ENCODE measurements at regions not wholly inside any gene's neighbourhood (a gene's known extent, or its start where the extent isn't known, plus 50 kb on each side); places are given as distances from the start of the nearest gene placed in this dataset.
"Not testable (repeated sequence)": the region's sequence is repeated elsewhere in the genome, so short reads cannot be mapped to it uniquely, and the experiment has no call there.

- not testable (repeated sequence) for H3K4me3 ChIP-seq; H3K9ac ChIP-seq (ENCODE audit: insufficient read length); H3K27ac ChIP-seq; DNase-seq (ENCODE audit: low read depth, low spot score); H3K36me3 ChIP-seq (ENCODE audit: insufficient read depth, low read length); H3K9me3 ChIP-seq (ENCODE audit: low read depth, low read length)
Observed at GRCh38 chr2:187610450-187610849, 56.2 kb upstream of the TFPI start.

DNA sequence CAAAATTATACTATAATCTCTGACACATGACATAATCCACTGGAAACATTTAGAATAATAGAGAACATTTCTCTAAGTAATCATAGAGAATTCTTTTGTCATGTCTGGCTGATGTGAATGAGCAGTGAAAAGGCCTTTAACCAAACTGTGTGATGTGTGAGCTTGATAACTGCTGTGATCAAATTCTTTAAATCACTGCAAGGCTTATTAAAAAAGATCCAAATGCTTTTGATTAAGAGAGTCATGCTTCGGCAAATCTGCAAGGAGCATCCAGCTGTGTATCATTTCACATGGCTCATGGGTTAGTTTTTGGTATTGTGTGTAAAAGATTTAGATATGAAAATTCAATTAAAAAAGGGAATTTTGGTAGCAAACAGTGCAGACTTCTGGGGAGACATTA is 58.6 kb upstream of the TFPI start:
- Histone ChIP-seq H3K36me3 (ENCODE audit: insufficient read depth, low read length) (no peaks in the 10 kb centered on the region), H3K9me3 (ENCODE audit: low read depth, low read length) (no peaks in the 10 kb centered on the region), H3K9ac (ENCODE audit: insufficient read length) (no peak overlapping the region), H3K4me3 (no peak overlapping the region), H3K27ac (no peak overlapping the region)
- DNase-seq (ENCODE audit: low read depth, low spot score): no peak
- no peak for TF ChIP-seq FOXP2 (optimal IDR thresholded peaks at IDR 0.05; ENCODE audit: control extremely low read depth, extremely low read length, insufficient read depth)
- TF ChIP-seq POLR2AphosphoS5 (IDR thresholded peaks at IDR 0.05; ENCODE audit: borderline replicate concordance, low read depth, low read length): no peak
- no peak for TF ChIP-seq EZH2 (IDR thresholded peaks at IDR 0.05)

DNA sequence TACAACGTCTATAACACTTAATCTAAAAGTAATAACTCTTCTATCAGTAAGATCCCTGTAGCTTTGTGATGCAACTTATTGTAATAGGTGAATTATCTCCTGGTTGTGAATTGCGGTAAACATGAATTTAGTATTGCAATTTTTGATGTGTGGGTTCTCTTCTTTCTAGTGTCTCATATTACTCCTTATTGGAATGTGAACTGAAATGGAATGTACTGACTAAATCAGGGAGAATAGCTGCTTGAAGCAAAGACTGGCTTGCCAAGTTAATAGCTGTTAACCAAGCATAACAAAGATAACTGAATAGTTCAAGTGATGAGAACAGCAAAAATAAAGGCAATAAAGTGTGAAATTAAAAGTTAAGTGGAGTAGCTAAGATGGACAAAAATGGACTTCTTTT is 60.5 kb upstream of the TFPI start:
- no peaks in the 10 kb centered on the region for H3K36me3 ChIP-seq (ENCODE audit: insufficient read depth, low read length)
- H3K9me3 ChIP-seq (ENCODE audit: low read depth, low read length): no peaks in the 10 kb centered on the region
- H3K27ac ChIP-seq: no peak overlapping the region
- TF ChIP-seq FOXP2 (optimal IDR thresholded peaks at IDR 0.05; ENCODE audit: control extremely low read depth, extremely low read length, insufficient read depth) (no peak), POLR2AphosphoS5 (IDR thresholded peaks at IDR 0.05; ENCODE audit: borderline replicate concordance, low read depth, low read length) (no peak)
- H3K9ac ChIP-seq (ENCODE audit: insufficient read length): no peak overlapping the region
- no peak for DNase-seq (ENCODE audit: low read depth, low spot score)
- H3K4me3 ChIP-seq: no peak overlapping the region

GRCh38 chr2:187615364-187615763 is 61.1 kb upstream of the TFPI start:
- Histone ChIP-seq H3K9ac (ENCODE audit: insufficient read length) (no peak overlapping the region), H3K4me3 (no peak overlapping the region), H3K9me3 (ENCODE audit: low read depth, low read length) (no peaks in the 10 kb centered on the region), H3K27ac (no peak overlapping the region), H3K36me3 (ENCODE audit: insufficient read depth, low read length) (no peaks in the 10 kb centered on the region)
- TF ChIP-seq FOXP2 (optimal IDR thresholded peaks at IDR 0.05; ENCODE audit: control extremely low read depth, extremely low read length, insufficient read depth) (no peak), POLR2AphosphoS5 (IDR thresholded peaks at IDR 0.05; ENCODE audit: borderline replicate concordance, low read depth, low read length) (no peak), EZH2 (IDR thresholded peaks at IDR 0.05) (no peak)
- no peak for DNase-seq (ENCODE audit: low read depth, low spot score)

DNA sequence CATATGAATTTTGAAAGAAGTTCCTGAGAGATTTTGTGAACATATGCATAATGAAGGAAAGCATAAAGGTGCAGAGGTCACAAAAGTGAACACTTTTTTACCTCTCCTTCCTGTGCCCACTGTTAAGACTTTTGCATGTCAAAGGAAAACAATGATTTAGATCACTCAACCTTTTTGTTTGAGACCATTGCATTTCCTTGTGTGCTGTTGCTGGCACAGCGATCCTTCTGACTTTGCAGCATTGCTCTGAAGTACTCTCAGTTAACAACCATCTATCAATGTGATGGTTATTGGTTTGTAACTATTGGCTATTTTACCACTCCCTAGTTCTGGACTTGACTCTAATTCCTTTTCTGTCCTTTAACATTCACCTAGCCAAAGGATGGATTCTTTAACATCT is 61.7 kb upstream of the TFPI start:
- Histone ChIP-seq H3K9me3 (ENCODE audit: low read depth, low read length) (no peaks in the 10 kb centered on the region), H3K4me3 (no peak overlapping the region), H3K9ac (ENCODE audit: insufficient read length) (no peak overlapping the region), H3K27ac (no peak overlapping the region), H3K36me3 (ENCODE audit: insufficient read depth, low read length) (no peaks in the 10 kb centered on the region)
- no peak for DNase-seq (ENCODE audit: low read depth, low spot score)
- TF ChIP-seq FOXP2 (optimal IDR thresholded peaks at IDR 0.05; ENCODE audit: control extremely low read depth, extremely low read length, insufficient read depth): no peak

DNA sequence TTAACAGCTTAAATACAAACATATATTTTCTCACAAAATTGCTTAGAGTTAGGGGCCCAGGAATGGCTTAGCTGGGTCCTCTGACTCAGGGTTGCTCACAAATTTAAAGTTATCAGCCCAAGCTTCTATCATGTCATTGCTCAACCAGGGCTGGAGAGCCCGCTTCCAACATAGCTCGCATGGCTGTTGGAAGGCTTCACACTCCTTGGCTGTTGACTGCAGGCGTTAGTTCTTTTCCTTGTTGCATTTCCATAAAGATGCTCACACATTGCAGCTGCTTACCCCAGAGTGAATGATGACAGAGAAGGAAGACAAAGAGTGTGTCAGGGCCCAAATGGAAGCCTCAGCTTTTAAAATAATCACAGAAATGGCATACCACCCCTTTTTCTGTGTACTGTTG is 62.9 kb upstream of the TFPI start:
- no peak for DNase-seq (ENCODE audit: low read depth, low spot score)
- H3K27ac ChIP-seq: no peak overlapping the region
- no peaks in the 10 kb centered on the region for H3K9me3 ChIP-seq (ENCODE audit: low read depth, low read length)
- H3K4me3 ChIP-seq: no peak overlapping the region
- H3K9ac ChIP-seq (ENCODE audit: insufficient read length): no peak overlapping the region
- TF ChIP-seq EZH2 (IDR thresholded peaks at IDR 0.05) (no peak), FOXP2 (optimal IDR thresholded peaks at IDR 0.05; ENCODE audit: control extremely low read depth, extremely low read length, insufficient read depth) (no peak), POLR2AphosphoS5 (IDR thresholded peaks at IDR 0.05; ENCODE audit: borderline replicate concordance, low read depth, low read length) (no peak)
- H3K36me3 ChIP-seq (ENCODE audit: insufficient read depth, low read length): no peaks in the 10 kb centered on the region

DNA sequence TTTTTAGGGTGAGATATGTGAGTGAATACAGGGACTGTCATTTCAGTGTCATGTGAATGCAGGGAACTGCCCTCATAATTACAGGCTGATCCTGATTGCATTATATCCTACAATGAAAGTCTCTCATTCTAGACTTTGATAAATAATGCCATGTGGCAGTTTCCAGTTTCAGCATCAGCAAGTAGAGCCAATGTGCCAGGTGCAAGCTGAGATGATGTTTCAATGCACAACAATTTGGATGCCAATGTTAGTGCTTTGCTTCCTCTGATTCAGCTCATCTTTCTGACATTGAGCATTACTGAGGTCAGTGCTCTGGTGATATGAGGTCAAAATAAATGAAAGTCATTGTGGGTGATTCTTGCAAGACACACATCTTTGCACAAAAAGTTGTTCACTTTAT is 63.7 kb upstream of the TFPI start:
- no peak overlapping the region for H3K9ac ChIP-seq (ENCODE audit: insufficient read length)
- H3K27ac ChIP-seq: no peak overlapping the region
- no peaks in the 10 kb centered on the region for H3K9me3 ChIP-seq (ENCODE audit: low read depth, low read length)
- no peak for DNase-seq (ENCODE audit: low read depth, low spot score)
- no peak for TF ChIP-seq FOXP2 (optimal IDR thresholded peaks at IDR 0.05; ENCODE audit: control extremely low read depth, extremely low read length, insufficient read depth)
- no peak for TF ChIP-seq POLR2AphosphoS5 (IDR thresholded peaks at IDR 0.05; ENCODE audit: borderline replicate concordance, low read depth, low read length)
- TF ChIP-seq EZH2 (IDR thresholded peaks at IDR 0.05): no peak
- no peak overlapping the region for H3K4me3 ChIP-seq
- no peaks in the 10 kb centered on the region for H3K36me3 ChIP-seq (ENCODE audit: insufficient read depth, low read length)

GRCh38 chr2:187618813-187619212 is 64.6 kb upstream of the TFPI start:
- H3K9me3 ChIP-seq (ENCODE audit: low read depth, low read length): no peaks in the 10 kb centered on the region
- no peak overlapping the region for H3K27ac ChIP-seq
- no peak for DNase-seq (ENCODE audit: low read depth, low spot score)
- no peak overlapping the region for H3K9ac ChIP-seq (ENCODE audit: insufficient read length)
- TF ChIP-seq POLR2AphosphoS5 (IDR thresholded peaks at IDR 0.05; ENCODE audit: borderline replicate concordance, low read depth, low read length) (no peak), FOXP2 (optimal IDR thresholded peaks at IDR 0.05; ENCODE audit: control extremely low read depth, extremely low read length, insufficient read depth) (no peak), EZH2 (IDR thresholded peaks at IDR 0.05) (no peak)
- no peaks in the 10 kb centered on the region for H3K36me3 ChIP-seq (ENCODE audit: insufficient read depth, low read length)
- no peak overlapping the region for H3K4me3 ChIP-seq

DNA sequence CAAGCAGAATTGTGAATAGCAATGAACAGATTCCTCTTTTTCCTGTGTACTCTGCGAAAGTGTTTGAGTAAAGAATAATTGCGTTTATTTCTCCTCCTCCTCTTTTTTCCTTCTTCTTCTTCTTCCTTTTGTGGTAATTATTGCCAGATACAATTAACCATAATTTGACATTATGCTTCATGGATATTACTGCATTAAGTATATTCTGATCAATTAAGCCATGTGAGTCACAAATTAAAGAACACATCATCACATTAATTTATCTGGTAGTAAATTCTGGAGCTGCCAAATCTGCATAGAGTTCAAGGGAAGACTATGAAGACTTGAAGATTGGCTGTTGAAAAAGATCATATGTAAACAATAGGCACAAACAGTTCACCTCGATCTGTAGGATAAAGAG is 72.9 kb upstream of the TFPI start:
- no peak overlapping the region for H3K4me3 ChIP-seq
- no peaks in the 10 kb centered on the region for H3K36me3 ChIP-seq (ENCODE audit: insufficient read depth, low read length)
- no peak overlapping the region for H3K27ac ChIP-seq
- H3K9me3 ChIP-seq (ENCODE audit: low read depth, low read length): no peaks in the 10 kb centered on the region
- no peak for TF ChIP-seq FOXP2 (optimal IDR thresholded peaks at IDR 0.05; ENCODE audit: control extremely low read depth, extremely low read length, insufficient read depth)
- no peak for TF ChIP-seq POLR2AphosphoS5 (IDR thresholded peaks at IDR 0.05; ENCODE audit: borderline replicate concordance, low read depth, low read length)
- TF ChIP-seq EZH2 (IDR thresholded peaks at IDR 0.05): no peak
- H3K9ac ChIP-seq (ENCODE audit: insufficient read length): no peak overlapping the region
- no peak for DNase-seq (ENCODE audit: low read depth, low spot score)

DNA sequence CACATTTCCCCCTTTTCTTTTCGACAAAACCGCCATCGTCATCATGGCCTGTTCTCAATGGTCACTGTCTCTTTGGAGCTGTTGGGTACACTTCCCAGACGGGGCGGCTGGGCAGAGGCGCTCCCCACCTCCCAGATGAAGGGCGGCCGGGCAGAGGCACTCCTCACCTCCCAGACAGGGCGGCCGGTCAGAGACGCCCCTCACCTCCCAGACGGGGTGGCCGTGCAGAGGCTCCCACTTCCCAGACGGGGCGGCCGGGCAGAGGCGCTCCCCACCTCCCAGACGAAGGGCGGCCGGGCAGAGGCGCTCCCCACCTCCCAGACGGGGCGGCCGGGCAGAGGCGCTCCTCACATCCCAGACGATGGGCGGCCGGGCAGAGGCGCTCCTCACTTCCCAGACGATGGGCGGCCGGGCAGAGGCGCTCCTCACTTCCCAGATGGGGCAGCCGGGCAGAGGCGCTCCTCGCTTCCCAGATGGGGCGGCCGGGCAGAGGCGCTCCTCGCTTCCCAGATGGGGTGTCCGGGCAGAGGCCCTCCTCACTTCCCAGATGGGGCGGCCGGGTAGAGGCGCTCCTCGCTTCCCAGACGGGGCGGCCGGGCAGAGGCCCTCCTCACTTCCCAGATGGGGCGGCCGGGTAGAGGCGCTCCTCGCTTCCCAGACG is 82.6 kb upstream of the TFPI start:
- not testable (repeated sequence) for H3K27ac ChIP-seq; H3K36me3 ChIP-seq (ENCODE audit: insufficient read depth, low read length); H3K9ac ChIP-seq (ENCODE audit: insufficient read length); DNase-seq (ENCODE audit: low read depth, low spot score); H3K9me3 ChIP-seq (ENCODE audit: low read depth, low read length); H3K4me3 ChIP-seq

GRCh38 chr2:187637392-187637740 is 83.1 kb upstream of the TFPI start:
- not testable (repeated sequence) for H3K9ac ChIP-seq (ENCODE audit: insufficient read length); DNase-seq (ENCODE audit: low read depth, low spot score); H3K4me3 ChIP-seq; H3K27ac ChIP-seq; H3K9me3 ChIP-seq (ENCODE audit: low read depth, low read length); H3K36me3 ChIP-seq (ENCODE audit: insufficient read depth, low read length)

DNA sequence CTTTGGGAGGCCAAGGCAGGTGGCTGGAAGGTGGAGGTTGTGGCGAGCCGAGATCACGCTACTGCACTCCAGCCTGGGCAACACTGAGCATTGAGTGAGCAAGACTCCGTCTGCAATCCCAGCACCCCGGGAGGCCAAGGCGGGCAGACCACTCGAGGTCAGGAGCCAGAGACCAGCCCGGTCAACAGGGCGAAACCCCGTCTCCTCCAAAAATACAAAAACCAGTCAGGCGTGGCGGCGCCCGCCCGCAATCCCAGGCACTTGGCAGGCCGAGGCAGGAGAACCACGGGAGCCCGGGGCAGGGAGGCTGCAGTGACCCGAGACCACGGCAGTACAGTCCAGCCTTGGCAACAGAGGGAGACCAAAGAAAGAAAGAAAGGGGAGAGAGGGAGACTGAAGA is 83.5 kb upstream of the TFPI start:
- H3K36me3 ChIP-seq (ENCODE audit: insufficient read depth, low read length); H3K9me3 ChIP-seq (ENCODE audit: low read depth, low read length); DNase-seq (ENCODE audit: low read depth, low spot score); H3K9ac ChIP-seq (ENCODE audit: insufficient read length); H3K27ac ChIP-seq; H3K4me3 ChIP-seq: not testable (repeated sequence)
